Activated CD8-positive, alpha-beta T cell treated with anti-CD3 and anti-CD28 coated beads for 36 hours (primary cell): ENCODE measurements at regions not wholly inside any gene's neighbourhood (a gene's known extent, or its start where the extent isn't known, plus 50 kb on each side); places are given as distances from the start of the nearest gene placed in this dataset.

Source experiments
- ATAC-seq: fragments of 200-7000 bp; cut with Tn5 transposase; one replicate; pipeline ENCODE4 v1.10.0; 2021; ENCODE audit warnings: mild to moderate bottlenecking, moderate library complexity
- CTCF ChIA-PET: fragments of 350-600 bp; sonication (Branson Sonifier 250); formaldehyde crosslinking; loops from one replicate; lab custom pipeline; 2021; ENCODE audit warnings: antibody characterized with exemption; lab: Charles Lee
- POLR2A ChIA-PET: fragments of 350-600 bp; sonication (Branson Sonifier 250); formaldehyde crosslinking; loops from one replicate; lab custom pipeline; 2021; ENCODE audit warnings: antibody characterized with exemption; lab: Charles Lee
- DNase-seq: peaks from one replicate; pipeline ENCODE4 v3.0.0-alpha.2; 2020
- H3K27ac Mint-ChIP-seq: one replicate; pipeline ENCODE4 v1.8.0; 2021; ENCODE audit warnings: mild to moderate bottlenecking, mixed read lengths
- H3K27me3 Mint-ChIP-seq: one replicate; pipeline ENCODE4 v1.8.0; 2021; ENCODE audit warnings: mixed read lengths
- H3K36me3 Mint-ChIP-seq: one replicate; pipeline ENCODE4 v1.8.0; 2021; ENCODE audit warnings: low read depth, mixed read lengths
- H3K4me1 Mint-ChIP-seq: one replicate; pipeline ENCODE4 v1.8.0; 2021; ENCODE audit warnings: low read depth, mixed read lengths
- H3K4me3 Mint-ChIP-seq: one replicate; pipeline ENCODE4 v1.8.0; 2021; ENCODE audit warnings: mild to moderate bottlenecking, moderate library complexity, mixed read lengths
- H3K9me3 Mint-ChIP-seq: one replicate; pipeline ENCODE4 v1.8.0; 2021; ENCODE audit warnings: mixed read lengths
- intact Hi-C: fragments of 100-400 bp; cut with micrococcal nuclease; formaldehyde crosslinking; loops from one replicate; pipeline ENCODE4 v1.10.0; 2022
- TF ChIP-seq, protein P1 (sequence below): fragments of 200-600 bp; IDR thresholded peaks from one replicate; pipeline ENCODE4 v1.8.0; 2022; ENCODE audit warnings: antibody characterized with exemption, mild to moderate bottlenecking

DNA sequence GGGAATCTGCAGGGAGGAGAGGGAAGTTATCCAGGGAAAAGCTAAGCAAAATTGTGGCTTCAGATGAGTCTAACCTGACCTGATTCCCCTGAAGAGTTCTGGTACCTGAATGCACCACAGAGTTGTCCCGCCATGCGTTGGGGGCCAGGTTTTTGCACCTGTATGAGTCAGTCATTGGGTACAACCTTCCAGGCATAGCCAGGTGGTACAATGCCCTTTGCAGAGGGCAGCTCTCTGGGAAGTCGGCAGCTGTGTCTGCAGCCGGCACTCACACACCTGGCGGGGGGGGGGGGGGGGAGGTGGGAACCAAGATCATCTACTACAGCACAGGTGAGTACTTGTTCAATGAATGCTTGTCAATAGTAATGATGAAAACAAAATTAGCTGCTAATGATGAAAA lies 52.5 kb upstream of the GTF3A start:
- no peaks in the 10 kb centered on the region for H3K9me3 Mint-ChIP-seq
- DNase-seq (no peak), ATAC-seq (no peak)
- no peaks in the 10 kb centered on the region for H3K36me3 Mint-ChIP-seq
- CTCF ChIA-PET: interaction anchor here (0.8 to 9.9 kb wide), 5 partner anchors 9 to 456 kb away, joined by 3 to 140 read pairs (median 4); no protein-coding TSS in a partner anchor
- no peak overlapping the region for H3K27ac Mint-ChIP-seq
- POLR2A ChIA-PET: interaction anchor here (0.8 to 1.0 kb wide), 2 partner anchors 48 to 273 kb away, joined by 3 read pairs; no protein-coding TSS in a partner anchor
- intact Hi-C loops: loop anchor here (10.0 kb wide), 1 partner anchor 613 kb away; the partner anchor contains the start of gene URAD
- H3K4me1 Mint-ChIP-seq: peaks cover 8% of the 10 kb centered on the region
- TF ChIP-seq, protein P1, sequence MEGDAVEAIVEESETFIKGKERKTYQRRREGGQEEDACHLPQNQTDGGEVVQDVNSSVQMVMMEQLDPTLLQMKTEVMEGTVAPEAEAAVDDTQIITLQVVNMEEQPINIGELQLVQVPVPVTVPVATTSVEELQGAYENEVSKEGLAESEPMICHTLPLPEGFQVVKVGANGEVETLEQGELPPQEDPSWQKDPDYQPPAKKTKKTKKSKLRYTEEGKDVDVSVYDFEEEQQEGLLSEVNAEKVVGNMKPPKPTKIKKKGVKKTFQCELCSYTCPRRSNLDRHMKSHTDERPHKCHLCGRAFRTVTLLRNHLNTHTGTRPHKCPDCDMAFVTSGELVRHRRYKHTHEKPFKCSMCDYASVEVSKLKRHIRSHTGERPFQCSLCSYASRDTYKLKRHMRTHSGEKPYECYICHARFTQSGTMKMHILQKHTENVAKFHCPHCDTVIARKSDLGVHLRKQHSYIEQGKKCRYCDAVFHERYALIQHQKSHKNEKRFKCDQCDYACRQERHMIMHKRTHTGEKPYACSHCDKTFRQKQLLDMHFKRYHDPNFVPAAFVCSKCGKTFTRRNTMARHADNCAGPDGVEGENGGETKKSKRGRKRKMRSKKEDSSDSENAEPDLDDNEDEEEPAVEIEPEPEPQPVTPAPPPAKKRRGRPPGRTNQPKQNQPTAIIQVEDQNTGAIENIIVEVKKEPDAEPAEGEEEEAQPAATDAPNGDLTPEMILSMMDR: no peak
- H3K4me3 Mint-ChIP-seq: no peak overlapping the region
- peaks cover 18% of the 10 kb centered on the region for H3K27me3 Mint-ChIP-seq

DNA sequence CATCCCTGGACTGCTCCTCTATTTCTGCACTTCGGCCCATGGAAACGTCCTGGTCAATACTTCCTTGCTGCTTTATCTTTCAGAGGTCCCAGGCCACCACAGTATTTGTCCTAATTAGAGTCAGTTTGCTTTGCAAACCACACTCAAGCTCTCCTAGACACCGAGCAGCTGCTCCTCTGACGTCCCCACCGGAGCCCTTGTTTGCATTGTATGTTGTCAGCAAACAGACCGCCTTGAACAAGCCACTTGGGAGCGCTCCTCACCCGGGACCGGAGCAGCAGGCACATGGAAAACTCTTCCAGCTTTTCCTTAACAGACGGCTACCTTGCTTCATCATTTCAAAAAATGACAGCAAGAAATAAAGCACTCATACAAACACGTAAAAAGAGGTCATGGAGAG lies 51.5 kb upstream of the GTF3A start:
- CTCF ChIA-PET: interaction anchor here (0.8 to 9.9 kb wide), 12 partner anchors 10 to 455 kb away, joined by 3 to 140 read pairs (median 4); no protein-coding TSS in a partner anchor
- TF ChIP-seq, protein P1: no peak
- ATAC-seq (no peak), DNase-seq (no peak)
- POLR2A ChIA-PET: no interaction called here
- H3K36me3 Mint-ChIP-seq: no peaks in the 10 kb centered on the region
- H3K4me1 Mint-ChIP-seq: peaks cover 8% of the 10 kb centered on the region
- intact Hi-C loops: loop anchor here (10.0 kb wide), 1 partner anchor 612 kb away; the partner anchor contains the start of gene URAD
- peaks cover 17% of the 10 kb centered on the region for H3K27me3 Mint-ChIP-seq
- H3K4me3 Mint-ChIP-seq: no peak overlapping the region
- H3K27ac Mint-ChIP-seq: no peak overlapping the region
- H3K9me3 Mint-ChIP-seq: no peaks in the 10 kb centered on the region

DNA sequence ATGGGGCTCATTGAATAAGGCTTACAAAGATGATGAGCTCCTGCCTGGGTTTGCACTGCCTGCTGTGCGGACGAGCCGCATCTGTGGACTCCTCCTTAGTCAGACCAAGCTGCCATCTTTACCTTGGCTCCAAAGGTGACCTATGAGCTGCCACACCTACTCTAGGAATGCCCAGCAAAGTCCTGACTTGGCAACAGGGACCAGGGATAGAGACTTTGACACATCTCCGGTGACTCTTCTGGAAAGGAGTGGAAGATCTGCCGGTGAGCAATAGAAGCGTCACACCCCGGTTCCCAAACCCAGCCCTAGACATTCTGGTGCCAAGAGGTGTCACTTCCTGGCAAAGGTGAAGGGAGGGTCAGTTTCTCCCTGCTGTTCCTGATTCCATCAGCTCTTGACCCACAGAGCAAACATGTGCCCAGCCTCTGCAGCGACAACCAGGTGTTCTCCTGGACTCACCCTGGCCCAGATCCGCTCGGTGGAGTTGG lies 50.2 kb upstream of the GTF3A start:
- Mint-ChIP-seq H3K36me3 (no peaks in the 10 kb centered on the region), H3K27me3 (peaks cover 15% of the 10 kb centered on the region), H3K4me3 (no peak overlapping the region), H3K27ac (no peak overlapping the region), H3K4me1 (peaks cover 8% of the 10 kb centered on the region), H3K9me3 (no peaks in the 10 kb centered on the region)
- ATAC-seq (no peak), DNase-seq (no peak)
- TF ChIP-seq, protein P1: no peak
- POLR2A ChIA-PET: interaction anchor here (0.8 to 1.0 kb wide), 2 partner anchors 52 to 453 kb away, joined by 3 to 4 read pairs; no protein-coding TSS in a partner anchor
- CTCF ChIA-PET: interaction anchor here (0.5 to 9.9 kb wide), 25 partner anchors 8 to 988 kb away, joined by 3 to 140 read pairs (median 3); no protein-coding TSS in a partner anchor
- intact Hi-C loops: loop anchor here (10.0 kb wide), 1 partner anchor 611 kb away; the partner anchor contains the start of gene URAD
